Astrocyte (in vitro differentiated cells and primary cell): ENCODE measurements at regions not wholly inside any gene's neighbourhood (a gene's known extent, or its start where the extent isn't known, plus 50 kb on each side); places are given as distances from the start of the nearest gene placed in this dataset.

Experiments used
- CTCF ChIP-seq: IDR thresholded peaks from 2 replicates; pipeline ENCODE4 v1.5.1; 2011; ENCODE audit warnings: low read depth, mild to moderate bottlenecking, inconsistent platforms, low read length, moderate library complexity; ENCODE audit not compliant: insufficient read depth
- EZH2 ChIP-seq: IDR thresholded peaks from 2 replicates; pipeline ENCODE4 v1.6.1; 2012; ENCODE audit warnings: mild to moderate bottlenecking, low read length, inconsistent platforms; ENCODE audit not compliant: insufficient read depth

- TF ChIP-seq CTCF (no peak), EZH2 (no peak)
Observed at GRCh38 chr4:148828291-148828690, 386.1 kb upstream of the NR3C2 start.
